Endothelial cell of umbilical vein (primary cell): ENCODE measurements at regions not wholly inside any gene's neighbourhood (a gene's known extent, or its start where the extent isn't known, plus 50 kb on each side); places are given as distances from the start of the nearest gene placed in this dataset.

ENCODE experiments used
- BruUV-seq: library from RNA; stranded (reverse); fragments of 400-500 nt; replicated peaks from 2 replicates; lab custom pipeline; 2021; lab: Mats Ljungman, UMichigan
- CTCF ChIA-PET: fragments of 300-600, 350-600 bp; sonication (Branson Sonifier 250); formaldehyde crosslinking; loops from one replicate; lab custom pipeline; 2021; ENCODE audit warnings: antibody characterized with exemption, inconsistent platforms; lab: Charles Lee
- POLR2A ChIA-PET: fragments of 300-600, 350-600 bp; sonication (Branson Sonifier 250); formaldehyde crosslinking; loops from one replicate; lab custom pipeline; 2021; ENCODE audit warnings: antibody characterized with exemption, inconsistent platforms; lab: Charles Lee
- DNase-seq: peaks from one replicate; pipeline ENCODE4 v3.0.0-alpha.2; 2011; ENCODE audit warnings: low read depth, low spot score
- FAIRE-seq: peaks from 2 replicates; lab custom pipeline; 2011; peaks lifted over from hg19 to GRCh38; lab: Jason Lieb, UNC
- H2AFZ ChIP-seq: 2 replicates; pipeline ENCODE4 v1.6.0; 2012; ENCODE audit warnings: low read depth, low read length, control low read depth, inconsistent platforms
- H3K27ac ChIP-seq: 2 replicates; pipeline ENCODE4 v1.5.1; 2011; ENCODE audit warnings: low read depth, mild to moderate bottlenecking, control low read depth, low read length, moderate library complexity; ENCODE audit not compliant: insufficient read depth
- H3K27me3 ChIP-seq, 2 experiments: 2 replicates each; pipeline versions ENCODE4 v1.6.0 to v1.6.1; 2011; ENCODE audit warnings: low read length in 2 of 2, mixed read lengths in 1 of 2; ENCODE audit not compliant: control insufficient read depth in 2 of 2, insufficient read depth in 2 of 2
- H3K36me3 ChIP-seq, 2 experiments: 2 replicates in 1 of 2; 3 replicates in 1 of 2; pipeline ENCODE4 v1.5.1; 2011; ENCODE audit warnings: low read length in 2 of 2, mild to moderate bottlenecking in 1 of 2, moderate library complexity in 1 of 2; ENCODE audit not compliant: control insufficient read depth in 2 of 2, insufficient read depth in 2 of 2; ENCODE audit errors: extremely low read depth in 1 of 2
- H3K4me1 ChIP-seq: 3 replicates; pipeline ENCODE4 v1.5.1; 2011; ENCODE audit warnings: mild to moderate bottlenecking, low read length; ENCODE audit not compliant: control insufficient read depth, insufficient read depth; ENCODE audit errors: extremely low read depth
- H3K4me2 ChIP-seq: 2 replicates; pipeline ENCODE4 v1.6.1; 2011; ENCODE audit warnings: low read length, control low read depth, mixed read lengths; ENCODE audit not compliant: insufficient read depth
- H3K4me3 ChIP-seq, 3 experiments: fragments of 200-600 bp in 1 of 3; sonication (generic), shearing (Covaris generic) in 1 of 3; replicated peaks in 1 of 3; 2 replicates each; pipeline ENCODE4 v1.5.1; 2011 to 2016; ENCODE audit warnings: control low read depth in 3 of 3, low read length in 3 of 3, mild to moderate bottlenecking in 2 of 3, inconsistent platforms in 1 of 3, low read depth in 1 of 3, moderate library complexity in 1 of 3; ENCODE audit not compliant: insufficient read depth in 1 of 3
- H3K79me2 ChIP-seq: 2 replicates; pipeline ENCODE4 v1.6.0; 2012; ENCODE audit warnings: low read length, inconsistent platforms; ENCODE audit not compliant: control insufficient read depth, insufficient read depth
- H3K9ac ChIP-seq: replicated peaks from 2 replicates; pipeline ENCODE3; 2011; ENCODE audit warnings: low read length, control low read depth; ENCODE audit not compliant: insufficient read depth; ENCODE audit errors: extremely low read depth
- H3K9me1 ChIP-seq: replicated peaks from 3 replicates; pipeline ENCODE4 v1.6.0; 2011; ENCODE audit warnings: mild to moderate bottlenecking, low read length; ENCODE audit not compliant: control insufficient read depth, insufficient read depth; ENCODE audit errors: extremely low read depth
- H3K9me3 ChIP-seq: replicated peaks from 2 replicates; pipeline ENCODE4 v1.5.1; 2012; ENCODE audit warnings: low read length, inconsistent platforms; ENCODE audit not compliant: control insufficient read depth, insufficient read depth
- H4K20me1 ChIP-seq: replicated peaks from 2 replicates; pipeline ENCODE3; 2011; ENCODE audit warnings: mild to moderate bottlenecking, low read length; ENCODE audit not compliant: control insufficient read depth, insufficient read depth; ENCODE audit errors: extremely low read depth
- EZH2 ChIP-seq: IDR thresholded peaks from 2 replicates; pipeline ENCODE4 v1.6.1; 2012; ENCODE audit warnings: borderline replicate concordance, low read depth, mild to moderate bottlenecking, moderate library complexity, low read length, inconsistent platforms; ENCODE audit not compliant: severe bottlenecking
- FOS ChIP-seq: IDR thresholded peaks from 2 replicates; pipeline ENCODE4 v1.6.1; 2011; ENCODE audit warnings: mild to moderate bottlenecking, low read length, moderate library complexity, borderline replicate concordance; ENCODE audit not compliant: insufficient read depth
- GATA2 ChIP-seq: IDR thresholded peaks from 2 replicates; pipeline ENCODE4 v1.7.0; 2011; ENCODE audit warnings: low read depth, mild to moderate bottlenecking, moderate library complexity, mixed read lengths, low read length; ENCODE audit not compliant: insufficient read length, insufficient read depth
- JUN ChIP-seq: IDR thresholded peaks from 2 replicates; pipeline ENCODE4 v1.6.1; 2011; ENCODE audit warnings: borderline replicate concordance, low read depth; ENCODE audit not compliant: insufficient read length, insufficient read depth
- MAX ChIP-seq: IDR thresholded peaks from 2 replicates; pipeline ENCODE4 v1.6.1; 2011; ENCODE audit not compliant: insufficient read depth, insufficient read length
- MYC ChIP-seq: IDR thresholded peaks from one replicate; pipeline ENCODE4 v1.6.1; 2011; ENCODE audit warnings: mild to moderate bottlenecking, low read depth, low read length
- POLR2A ChIP-seq: IDR thresholded peaks from 2 replicates; pipeline ENCODE4 v1.6.1; 2012; ENCODE audit warnings: low read depth, mild to moderate bottlenecking, control low read depth, low read length
- POLR2AphosphoS5 ChIP-seq: IDR thresholded peaks from 2 replicates; pipeline ENCODE4 v1.6.1; 2012; ENCODE audit warnings: low read depth, mild to moderate bottlenecking, control low read depth, low read length, moderate library complexity; ENCODE audit not compliant: insufficient read depth
- dilution Hi-C: fragments of 300-500 bp; cut with MboI; formaldehyde crosslinking; loops from one replicate; pipeline ENCODE4 v1.15.0; 2019; ENCODE audit warnings: low sequenced_read_pairs; ENCODE audit not compliant: extremely low pct_ligation_motif_present
- intact Hi-C: fragments of 100-400 bp; cut with micrococcal nuclease; formaldehyde crosslinking; loops from one replicate; pipeline ENCODE4 v1.10.0; 2022
- TF ChIP-seq, protein P1 (sequence below), 2 donors: IDR thresholded peaks; 1 replicate in 1 of 2; 2 replicates in 1 of 2; pipeline ENCODE4 v1.5.1; 2011; ENCODE audit warnings: low read length in 2 of 2, mild to moderate bottlenecking in 2 of 2, moderate library complexity in 2 of 2, control low read depth in 1 of 2, inconsistent platforms in 1 of 2, low read depth in 1 of 2; ENCODE audit not compliant: insufficient read depth in 1 of 2; ENCODE audit errors: extremely low read depth in 1 of 2

DNA sequence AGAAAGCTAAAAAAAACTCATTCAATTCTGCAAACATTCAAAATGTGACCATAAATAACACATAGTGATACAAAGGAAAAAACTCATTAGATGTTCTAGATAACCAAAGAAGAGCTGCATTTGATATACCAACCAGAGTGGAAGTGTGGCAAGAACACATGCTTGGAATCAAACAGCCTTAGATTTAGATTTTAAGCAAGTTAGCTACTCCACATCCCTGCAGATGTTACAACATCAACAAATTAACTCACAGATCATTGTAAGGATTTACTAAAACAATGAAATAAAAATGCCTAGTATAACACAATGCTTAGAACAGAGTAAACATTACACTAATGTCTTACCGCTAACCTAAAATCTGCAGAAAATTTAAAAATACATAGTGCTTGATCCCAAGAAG lies 114.0 kb upstream of the AKIP1 start:
- Histone ChIP-seq H3K36me3 (no peaks in the 10 kb centered on the region), H3K4me3 (no peak overlapping the region), H3K4me1 (peaks cover 8% of the 10 kb centered on the region), H3K9ac (no peak overlapping the region), H4K20me1 (no peaks in the 10 kb centered on the region), H3K27ac (no peak overlapping the region), H3K27me3 (no peaks in the 10 kb centered on the region), H2AFZ (no peak overlapping the region), H3K9me1 (no peaks in the 10 kb centered on the region), H3K79me2 (no peaks in the 10 kb centered on the region), H3K4me2 (no peak overlapping the region), H3K9me3 (no peaks in the 10 kb centered on the region)
- FAIRE-seq (no peak), DNase-seq (no peak)
- CTCF ChIA-PET, result interaction anchor here (0.5 to 1.2 kb wide), 3 partner anchors 9 to 16 kb away, joined by 3 to 5 read pairs (median 3); no protein-coding TSS in a partner anchor
- dilution Hi-C loops (no loop called here), intact Hi-C loops (no loop called here)
- no TSS peak for BruUV-seq
- no peak for TF ChIP-seq MYC
- TF ChIP-seq EZH2, result no peak
- TF ChIP-seq POLR2A, result no peak
- TF ChIP-seq JUN, result no peak
- TF ChIP-seq FOS, result no peak
- no peak for TF ChIP-seq MAX
- no peak for TF ChIP-seq GATA2
- TF ChIP-seq POLR2AphosphoS5, result no peak
- TF ChIP-seq, protein P1, sequence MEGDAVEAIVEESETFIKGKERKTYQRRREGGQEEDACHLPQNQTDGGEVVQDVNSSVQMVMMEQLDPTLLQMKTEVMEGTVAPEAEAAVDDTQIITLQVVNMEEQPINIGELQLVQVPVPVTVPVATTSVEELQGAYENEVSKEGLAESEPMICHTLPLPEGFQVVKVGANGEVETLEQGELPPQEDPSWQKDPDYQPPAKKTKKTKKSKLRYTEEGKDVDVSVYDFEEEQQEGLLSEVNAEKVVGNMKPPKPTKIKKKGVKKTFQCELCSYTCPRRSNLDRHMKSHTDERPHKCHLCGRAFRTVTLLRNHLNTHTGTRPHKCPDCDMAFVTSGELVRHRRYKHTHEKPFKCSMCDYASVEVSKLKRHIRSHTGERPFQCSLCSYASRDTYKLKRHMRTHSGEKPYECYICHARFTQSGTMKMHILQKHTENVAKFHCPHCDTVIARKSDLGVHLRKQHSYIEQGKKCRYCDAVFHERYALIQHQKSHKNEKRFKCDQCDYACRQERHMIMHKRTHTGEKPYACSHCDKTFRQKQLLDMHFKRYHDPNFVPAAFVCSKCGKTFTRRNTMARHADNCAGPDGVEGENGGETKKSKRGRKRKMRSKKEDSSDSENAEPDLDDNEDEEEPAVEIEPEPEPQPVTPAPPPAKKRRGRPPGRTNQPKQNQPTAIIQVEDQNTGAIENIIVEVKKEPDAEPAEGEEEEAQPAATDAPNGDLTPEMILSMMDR (IDR thresholded peaks at IDR 0.05; ENCODE audit: extremely low read depth in 1 of 2, insufficient read depth in 1 of 2, low read depth in 1 of 2, low read length in 2 of 2), result no peak
- POLR2A ChIA-PET, result no interaction called here
